Lower leg skin (tissue), 3 donors: ENCODE measurements at regions not wholly inside any gene's neighbourhood (a gene's known extent, or its start where the extent isn't known, plus 50 kb on each side); places are given as distances from the start of the nearest gene placed in this dataset.

Source experiments
- POLR2A ChIP-seq, 2 donors: fragments of 450-650 bp; IDR thresholded peaks; one replicate each; pipeline ENCODE4 v1.6.1; 2016 to 2017; ENCODE audit warnings: antibody characterized with exemption in 2 of 2, mild to moderate bottlenecking in 1 of 2, moderate library complexity in 1 of 2
- TF ChIP-seq, protein P1 (sequence below), 3 donors: fragments of 450-650 bp; IDR thresholded peaks; one replicate each; pipeline ENCODE4 v1.5.1; 2016; ENCODE audit warnings: antibody characterized with exemption in 3 of 3, mild to moderate bottlenecking in 3 of 3, moderate library complexity in 2 of 3

DNA sequence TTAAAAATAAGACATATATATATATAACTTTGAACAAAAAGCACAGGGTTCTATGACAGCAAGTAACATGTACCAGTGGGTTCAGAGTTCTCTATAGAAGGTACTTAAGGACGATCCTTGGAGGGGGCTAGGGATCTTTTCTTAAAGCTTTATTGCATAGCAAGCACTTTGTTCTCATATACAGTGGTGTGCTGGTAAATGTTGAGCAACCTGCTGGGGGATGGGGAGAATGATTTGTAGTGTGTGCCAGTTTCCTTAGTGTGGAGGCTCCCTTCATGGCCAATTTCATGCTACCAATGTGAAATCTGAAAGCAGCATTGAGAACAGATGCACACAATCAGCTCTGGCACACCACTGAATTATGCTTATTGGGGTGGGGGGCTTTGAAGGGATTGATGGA lies 69.5 kb upstream of the NFASC start:
- TF ChIP-seq, protein P1, sequence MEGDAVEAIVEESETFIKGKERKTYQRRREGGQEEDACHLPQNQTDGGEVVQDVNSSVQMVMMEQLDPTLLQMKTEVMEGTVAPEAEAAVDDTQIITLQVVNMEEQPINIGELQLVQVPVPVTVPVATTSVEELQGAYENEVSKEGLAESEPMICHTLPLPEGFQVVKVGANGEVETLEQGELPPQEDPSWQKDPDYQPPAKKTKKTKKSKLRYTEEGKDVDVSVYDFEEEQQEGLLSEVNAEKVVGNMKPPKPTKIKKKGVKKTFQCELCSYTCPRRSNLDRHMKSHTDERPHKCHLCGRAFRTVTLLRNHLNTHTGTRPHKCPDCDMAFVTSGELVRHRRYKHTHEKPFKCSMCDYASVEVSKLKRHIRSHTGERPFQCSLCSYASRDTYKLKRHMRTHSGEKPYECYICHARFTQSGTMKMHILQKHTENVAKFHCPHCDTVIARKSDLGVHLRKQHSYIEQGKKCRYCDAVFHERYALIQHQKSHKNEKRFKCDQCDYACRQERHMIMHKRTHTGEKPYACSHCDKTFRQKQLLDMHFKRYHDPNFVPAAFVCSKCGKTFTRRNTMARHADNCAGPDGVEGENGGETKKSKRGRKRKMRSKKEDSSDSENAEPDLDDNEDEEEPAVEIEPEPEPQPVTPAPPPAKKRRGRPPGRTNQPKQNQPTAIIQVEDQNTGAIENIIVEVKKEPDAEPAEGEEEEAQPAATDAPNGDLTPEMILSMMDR (IDR thresholded peaks at IDR 0.05) = no peak
- TF ChIP-seq POLR2A (IDR thresholded peaks at IDR 0.05) = no peak
